Mesothelial cell of epicardium (in vitro differentiated cells): ENCODE measurements at regions not wholly inside any gene's neighbourhood (a gene's known extent, or its start where the extent isn't known, plus 50 kb on each side); places are given as distances from the start of the nearest gene placed in this dataset.

ENCODE experiments used
- DNase-seq, 2 experiments: peaks; one replicate each; pipeline ENCODE4 v3.0.0; 2021; ENCODE audit warnings: low spot score in 2 of 2; ENCODE audit not compliant: unreplicated experiment in 2 of 2
- H3K27ac Mint-ChIP-seq: 2 replicates; pipeline ENCODE4 v1.8.0; 2021; ENCODE audit warnings: mixed read lengths
- H3K27me3 Mint-ChIP-seq: 2 replicates; pipeline ENCODE4 v1.8.0; 2021; ENCODE audit warnings: low read depth, mixed read lengths
- H3K36me3 Mint-ChIP-seq: 2 replicates; pipeline ENCODE4 v1.8.0; 2021; ENCODE audit warnings: mixed read lengths
- H3K4me1 Mint-ChIP-seq: 2 replicates; pipeline ENCODE4 v1.8.0; 2021; ENCODE audit warnings: mixed read lengths
- H3K4me3 Mint-ChIP-seq: 2 replicates; pipeline ENCODE4 v1.8.0; 2021; ENCODE audit warnings: mild to moderate bottlenecking, moderate library complexity, mixed read lengths
- H3K9me3 Mint-ChIP-seq: 2 replicates; pipeline ENCODE4 v1.8.0; 2021; ENCODE audit warnings: mixed read lengths
- TF ChIP-seq, protein P1 (sequence below): fragments of 200-600 bp; sonication (generic); IDR thresholded peaks from one replicate; pipeline ENCODE4 v1.5.0; 2021; ENCODE audit warnings: antibody characterized with exemption; ENCODE audit not compliant: unreplicated experiment

DNA sequence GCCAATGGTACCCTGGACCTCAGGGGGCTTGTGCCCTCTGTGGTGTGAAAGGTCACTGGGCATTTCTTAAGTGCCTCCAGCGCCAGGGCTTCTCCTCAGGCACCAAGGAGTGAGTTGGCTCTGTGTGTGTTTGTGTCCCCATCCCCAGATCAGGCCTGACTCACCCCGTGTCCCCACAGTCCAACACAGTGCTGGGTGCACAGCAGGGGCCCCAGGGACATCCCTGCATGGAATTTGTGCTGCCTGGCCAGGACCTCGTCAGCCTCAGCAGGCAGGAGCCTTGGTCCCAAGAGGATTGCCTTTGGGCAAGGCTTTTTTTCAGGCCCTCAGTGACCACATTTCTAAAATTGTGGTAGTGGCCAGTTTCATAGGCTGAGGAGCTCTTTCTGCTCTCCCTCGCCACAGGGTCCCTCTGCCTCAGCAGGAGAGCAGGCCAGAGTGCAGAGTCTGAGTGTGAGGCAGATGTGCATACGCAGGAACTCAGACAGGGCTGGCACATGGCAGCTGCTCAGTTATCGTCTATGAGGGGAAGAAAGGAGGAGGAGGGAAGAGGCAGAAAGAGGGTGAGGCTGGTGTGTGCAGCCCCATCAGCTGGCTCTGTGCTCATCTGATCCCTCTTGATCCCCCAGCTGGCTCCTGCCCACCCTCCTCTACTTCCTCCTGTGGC lies 215.6 kb downstream of the RPLP1 start:
- Mint-ChIP-seq H3K36me3 (no peaks in the 10 kb centered on the region), H3K4me1 (peaks cover 30% of the 10 kb centered on the region), H3K27ac (no peak overlapping the region), H3K9me3 (no peaks in the 10 kb centered on the region), H3K27me3 (peaks cover under 1% of the 10 kb centered on the region), H3K4me3 (no peak overlapping the region)
- TF ChIP-seq, protein P1, sequence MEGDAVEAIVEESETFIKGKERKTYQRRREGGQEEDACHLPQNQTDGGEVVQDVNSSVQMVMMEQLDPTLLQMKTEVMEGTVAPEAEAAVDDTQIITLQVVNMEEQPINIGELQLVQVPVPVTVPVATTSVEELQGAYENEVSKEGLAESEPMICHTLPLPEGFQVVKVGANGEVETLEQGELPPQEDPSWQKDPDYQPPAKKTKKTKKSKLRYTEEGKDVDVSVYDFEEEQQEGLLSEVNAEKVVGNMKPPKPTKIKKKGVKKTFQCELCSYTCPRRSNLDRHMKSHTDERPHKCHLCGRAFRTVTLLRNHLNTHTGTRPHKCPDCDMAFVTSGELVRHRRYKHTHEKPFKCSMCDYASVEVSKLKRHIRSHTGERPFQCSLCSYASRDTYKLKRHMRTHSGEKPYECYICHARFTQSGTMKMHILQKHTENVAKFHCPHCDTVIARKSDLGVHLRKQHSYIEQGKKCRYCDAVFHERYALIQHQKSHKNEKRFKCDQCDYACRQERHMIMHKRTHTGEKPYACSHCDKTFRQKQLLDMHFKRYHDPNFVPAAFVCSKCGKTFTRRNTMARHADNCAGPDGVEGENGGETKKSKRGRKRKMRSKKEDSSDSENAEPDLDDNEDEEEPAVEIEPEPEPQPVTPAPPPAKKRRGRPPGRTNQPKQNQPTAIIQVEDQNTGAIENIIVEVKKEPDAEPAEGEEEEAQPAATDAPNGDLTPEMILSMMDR, result no peak
- no peak for DNase-seq

DNA sequence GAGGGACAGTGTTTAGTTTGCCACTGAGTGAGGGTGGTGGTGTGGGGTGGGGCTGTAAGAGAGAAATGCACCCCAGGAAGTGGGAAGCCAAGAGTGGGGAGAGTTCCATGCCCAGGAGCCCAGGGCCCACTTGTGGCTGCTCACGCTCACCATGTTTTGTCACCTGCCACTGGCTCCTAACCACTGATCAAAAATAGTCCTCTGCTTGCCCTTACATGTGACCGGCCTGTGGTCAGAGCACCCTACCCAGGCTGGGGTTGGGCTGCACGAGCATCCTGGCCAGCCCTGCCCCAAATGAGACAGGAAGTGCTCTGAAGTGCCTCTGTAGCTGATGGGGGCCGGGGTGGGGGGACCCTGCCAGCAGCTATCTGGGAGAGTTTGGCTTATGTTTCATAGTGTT lies 216.3 kb downstream of the RPLP1 start:
- no peak for DNase-seq
- Mint-ChIP-seq H3K27me3 (peaks cover 1% of the 10 kb centered on the region), H3K36me3 (no peaks in the 10 kb centered on the region), H3K27ac (no peak overlapping the region), H3K4me1 (peaks cover 28% of the 10 kb centered on the region), H3K9me3 (no peaks in the 10 kb centered on the region), H3K4me3 (no peak overlapping the region)
- TF ChIP-seq, protein P1, result no peak

DNA sequence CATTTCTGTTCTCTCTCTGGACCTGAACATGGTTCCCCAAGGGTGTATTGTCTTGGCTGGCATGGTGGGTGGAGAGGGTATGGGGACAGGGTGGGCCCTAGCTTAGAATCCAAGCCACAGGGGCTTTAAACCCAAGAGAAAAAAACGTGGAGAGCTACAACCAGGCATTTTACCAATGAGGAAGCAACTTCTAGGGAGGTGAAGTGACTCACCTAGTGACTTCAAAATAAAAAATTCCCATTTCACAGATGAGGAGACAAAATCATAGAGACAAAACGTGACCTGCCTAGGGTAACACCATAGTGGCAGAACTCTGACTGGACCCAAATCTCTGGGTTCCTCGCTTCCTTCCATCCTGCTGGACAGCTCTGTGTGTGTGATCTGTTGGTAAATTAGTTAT lies 216.8 kb downstream of the RPLP1 start:
- TF ChIP-seq, protein P1, result no peak
- no peak for DNase-seq
- peaks cover 23% of the 10 kb centered on the region for H3K4me1 Mint-ChIP-seq
- H3K4me3 Mint-ChIP-seq, result no peak overlapping the region
- peaks cover 6% of the 10 kb centered on the region for H3K27me3 Mint-ChIP-seq
- H3K36me3 Mint-ChIP-seq, result no peaks in the 10 kb centered on the region
- no peaks in the 10 kb centered on the region for H3K9me3 Mint-ChIP-seq
- no peak overlapping the region for H3K27ac Mint-ChIP-seq

DNA sequence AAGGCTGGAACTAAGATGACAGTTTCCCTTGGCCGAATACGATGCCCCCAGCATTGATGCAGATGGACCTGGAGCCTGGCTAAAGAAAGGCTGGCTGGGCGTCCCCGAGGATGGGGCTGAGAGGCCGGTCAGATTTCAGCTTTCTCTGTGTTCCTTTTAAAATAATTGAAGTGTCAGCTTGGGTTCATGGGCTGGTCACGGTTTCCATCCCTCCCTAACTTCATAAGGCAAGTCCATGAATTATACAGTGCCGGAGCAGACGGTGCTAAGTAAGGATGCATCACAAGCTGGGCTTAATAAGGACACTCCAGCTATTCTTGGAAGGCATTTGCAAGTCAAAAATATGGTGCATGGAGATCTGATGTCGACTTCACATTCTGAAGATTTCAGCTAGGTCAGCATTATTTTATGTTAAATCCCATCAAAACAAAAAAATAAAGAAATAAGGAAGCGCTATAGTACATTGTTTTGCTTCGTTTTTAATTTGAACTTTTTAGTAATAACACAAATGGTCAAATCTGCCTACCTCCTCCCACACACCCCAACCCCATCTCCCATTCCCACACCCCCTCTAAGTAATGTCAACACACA lies 220.8 kb downstream of the RPLP1 start:
- Mint-ChIP-seq H3K4me3 (no peak overlapping the region), H3K9me3 (no peaks in the 10 kb centered on the region), H3K4me1 (peaks cover 3% of the 10 kb centered on the region), H3K27ac (no peak overlapping the region), H3K36me3 (no peaks in the 10 kb centered on the region), H3K27me3 (peaks cover 42% of the 10 kb centered on the region)
- DNase-seq, result no peak
- TF ChIP-seq, protein P1, result no peak

DNA sequence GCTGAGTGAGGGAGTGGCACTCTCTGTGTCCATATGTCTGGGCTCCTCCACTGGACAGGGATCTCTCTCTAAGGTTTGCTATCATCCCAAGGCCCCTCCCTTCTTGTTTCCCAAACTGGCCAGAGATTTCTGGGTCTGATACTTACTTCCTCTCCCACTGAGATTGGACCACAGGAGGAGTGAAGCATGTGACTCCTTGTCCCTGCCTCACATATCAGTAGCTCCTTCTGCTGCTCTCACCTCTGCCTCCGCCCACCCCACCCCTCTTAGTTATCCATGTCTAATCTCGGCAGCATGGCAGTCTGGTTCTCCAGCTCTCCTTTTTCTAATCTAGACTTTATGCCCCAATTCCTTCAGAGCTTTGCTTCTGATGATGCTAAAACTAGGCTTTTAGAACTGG lies 223.1 kb downstream of the RPLP1 start:
- Mint-ChIP-seq H3K27ac (no peak overlapping the region), H3K27me3 (peaks cover 52% of the 10 kb centered on the region), H3K4me1 (peaks cover 3% of the 10 kb centered on the region), H3K9me3 (no peaks in the 10 kb centered on the region), H3K36me3 (no peaks in the 10 kb centered on the region), H3K4me3 (no peak overlapping the region)
- TF ChIP-seq, protein P1, result no peak
- DNase-seq, result no peak
